AML-193 (cell line): ENCODE measurements at regions not wholly inside any gene's neighbourhood (a gene's known extent, or its start where the extent isn't known, plus 50 kb on each side); places are given as distances from the start of the nearest gene placed in this dataset.

Experiments
- DNase-seq, 2 experiments: peaks; one replicate each; lab custom pipeline; 2025; lab: John Stamatoyannopoulos, UW

- no peak for DNase-seq
Observed at GRCh38 chr3:31224936-31225335, 307.8 kb upstream of the STT3B start.

- DNase-seq, result no peak
Observed at GRCh38 chr3:31225923-31226322, 306.8 kb upstream of the STT3B start.

GRCh38 chr3:31226346-31226745 lies 306.4 kb upstream of the STT3B start:
- peak; percentile 48 to 62 for DNase-seq

- peak; percentile 96 for DNase-seq
Observed at GRCh38 chr3:31227131-31227562, 305.6 kb upstream of the STT3B start.

GRCh38 chr3:31230425-31231223 lies 302.1 kb upstream of the STT3B start:
- DNase-seq, result no peak

- DNase-seq, result peak; percentile 99
Observed at GRCh38 chr3:31232055-31233025, 300.4 kb upstream of the STT3B start.

- peak; percentile 99 for DNase-seq
Observed at GRCh38 chr3:31234145-31234544, 298.6 kb upstream of the STT3B start.

GRCh38 chr3:31235062-31235700 lies 297.5 kb upstream of the STT3B start:
- no peak for DNase-seq

- no peak for DNase-seq
Observed at GRCh38 chr3:31237887-31238286, 294.8 kb upstream of the STT3B start.

- no peak for DNase-seq
Observed at GRCh38 chr3:31240013-31240412, 292.7 kb upstream of the STT3B start.

GRCh38 chr3:31240466-31240865 lies 292.3 kb upstream of the STT3B start:
- DNase-seq, result no peak

GRCh38 chr3:31240874-31241273 lies 291.9 kb upstream of the STT3B start:
- no peak for DNase-seq

- DNase-seq, result no peak
Observed at GRCh38 chr3:31241533-31241932, 291.2 kb upstream of the STT3B start.

GRCh38 chr3:31242026-31242960 lies 290.4 kb upstream of the STT3B start:
- no peak for DNase-seq

- DNase-seq, result no peak
Observed at GRCh38 chr3:31244929-31245817, 287.6 kb upstream of the STT3B start.

GRCh38 chr3:31246293-31247062 lies 286.2 kb upstream of the STT3B start:
- DNase-seq, result no peak

- no peak for DNase-seq
Observed at GRCh38 chr3:31247063-31247447, 285.7 kb upstream of the STT3B start.

- no peak for DNase-seq
Observed at GRCh38 chr3:31247850-31248562, 284.7 kb upstream of the STT3B start.

- no peak for DNase-seq
Observed at GRCh38 chr3:31248563-31248992, 284.1 kb upstream of the STT3B start.
